Esophagus squamous epithelium (tissue), 5 donors: ENCODE measurements at regions not wholly inside any gene's neighbourhood (a gene's known extent, or its start where the extent isn't known, plus 50 kb on each side); places are given as distances from the start of the nearest gene placed in this dataset.

Experiments
- DNase-seq: peaks from one replicate; lab custom pipeline; 2025; lab: John Stamatoyannopoulos, UW
- H3K27ac ChIP-seq, 4 donors: fragments of 200-600 bp; sonication (generic); one replicate each; pipeline ENCODE4 v1.5.1; 2016 to 2019; ENCODE audit warnings: mild to moderate bottlenecking in 1 of 4
- H3K27me3 ChIP-seq, 4 donors: fragments of 200-600 bp; sonication (generic); 1 replicate in 3 of 4; 2 replicates in 1 of 4; pipeline versions ENCODE4 v1.5.1 to v1.6.0; 2017 to 2021; ENCODE audit warnings: antibody characterized with exemption in 1 of 4
- H3K36me3 ChIP-seq, 3 donors: fragments of 200-600 bp; sonication (generic); one replicate each; pipeline ENCODE4 v1.5.1; 2016 to 2019
- H3K4me1 ChIP-seq, 3 donors: fragments of 200-600 bp; sonication (generic); one replicate each; pipeline ENCODE4 v1.5.1; 2017 to 2019
- H3K4me3 ChIP-seq, 4 donors: fragments of 200-600 bp; sonication (generic); 1 replicate in 3 of 4; 2 replicates in 1 of 4; pipeline ENCODE4 v1.5.1; 2016 to 2019; ENCODE audit warnings: mild to moderate bottlenecking in 2 of 4, moderate library complexity in 1 of 4
- H3K9me3 ChIP-seq, 3 donors: fragments of 200-600 bp; sonication (generic); one replicate each; pipeline ENCODE4 v1.5.1; 2016 to 2019
- CTCF ChIP-seq, 6 experiments: fragments of 450-650 bp in 4 of 6; fragments of 200-600 bp in 2 of 6; sonication (generic) in 2 of 6; IDR thresholded peaks; one replicate each; pipeline ENCODE4 v1.5.1; 2016 to 2019; ENCODE audit warnings: antibody characterized with exemption in 6 of 6, mild to moderate bottlenecking in 4 of 6, moderate library complexity in 4 of 6
- POLR2A ChIP-seq, 4 donors: fragments of 450-650 bp; IDR thresholded peaks; one replicate each; pipeline ENCODE4 v1.6.1; 2017; ENCODE audit warnings: antibody characterized with exemption in 4 of 4, mild to moderate bottlenecking in 4 of 4, moderate library complexity in 3 of 4
- WGBS, 2 donors: methylation state at CpG; one replicate each; pipeline ENCODE4 v1.1.5; 2018; 5-methylcytosine and 5-hydroxymethylcytosine counted together
- intact Hi-C: fragments of 100-400 bp; cut with DNase I; formaldehyde crosslinking; loops from one replicate; pipeline ENCODE4 v1.15.0; 2022
- donor health status: DM: yes; HTN: yes; CAD: no.

- no peak for DNase-seq
- intact Hi-C loops = no loop called here
- TF ChIP-seq CTCF (IDR thresholded peaks at IDR 0.05) (no peak), POLR2A (IDR thresholded peaks at IDR 0.05) (no peak)
- Histone ChIP-seq H3K9me3 (no peaks in the 10 kb centered on the region), H3K4me3 (no peak overlapping the region), H3K27me3 (peaks cover 0 to 12% (median 0%) of the 10 kb centered on the region in 4 donors), H3K4me1 (no peaks in the 10 kb centered on the region), H3K27ac (no peak overlapping the region), H3K36me3 (no peaks in the 10 kb centered on the region)
- WGBS, 2 donors = 92% methylated on average over 8 to 9 of the region's 9 CpGs
Observed at GRCh38 chr10:118920206-118920605, 109.3 kb upstream of the NANOS1 start.

- H3K27me3 ChIP-seq = peaks cover 0 to 12% (median 0%) of the 10 kb centered on the region in 4 donors
- no peak overlapping the region for H3K4me3 ChIP-seq
- TF ChIP-seq CTCF (IDR thresholded peaks at IDR 0.05) = no peak
- TF ChIP-seq POLR2A (IDR thresholded peaks at IDR 0.05) = no peak
- intact Hi-C loops = no loop called here
- H3K36me3 ChIP-seq = no peaks in the 10 kb centered on the region
- H3K27ac ChIP-seq = no peak overlapping the region
- WGBS, 2 donors = 33 to 36% methylated on average over 1 of the region's 1 CpG
- H3K9me3 ChIP-seq = no peaks in the 10 kb centered on the region
- no peaks in the 10 kb centered on the region for H3K4me1 ChIP-seq
- no peak for DNase-seq
Observed at GRCh38 chr10:118922226-118922625, 107.3 kb upstream of the NANOS1 start.

GRCh38 chr10:118922972-118923371, 106.5 kb upstream of the NANOS1 start:
- no peaks in the 10 kb centered on the region for H3K9me3 ChIP-seq
- H3K27me3 ChIP-seq = peaks cover 0 to 12% (median 0%) of the 10 kb centered on the region in 4 donors
- no peak for DNase-seq
- no peaks in the 10 kb centered on the region for H3K36me3 ChIP-seq
- no peak overlapping the region for H3K27ac ChIP-seq
- TF ChIP-seq CTCF (IDR thresholded peaks at IDR 0.05) (no peak), POLR2A (IDR thresholded peaks at IDR 0.05) (no peak)
- H3K4me3 ChIP-seq = no peak overlapping the region
- intact Hi-C loops = no loop called here
- no peaks in the 10 kb centered on the region for H3K4me1 ChIP-seq
- WGBS, 2 donors = 94 to 95% methylated on average over 2 of the region's 2 CpGs

- no peak for DNase-seq
- no peaks in the 10 kb centered on the region for H3K4me1 ChIP-seq
- intact Hi-C loops = no loop called here
- WGBS, 2 donors = 57 to 63% methylated on average over 3 of the region's 3 CpGs
- H3K27me3 ChIP-seq = peaks cover 0 to 12% (median 0%) of the 10 kb centered on the region in 4 donors
- no peaks in the 10 kb centered on the region for H3K9me3 ChIP-seq
- no peak overlapping the region for H3K4me3 ChIP-seq
- TF ChIP-seq CTCF (IDR thresholded peaks at IDR 0.05) (no peak), POLR2A (IDR thresholded peaks at IDR 0.05) (no peak)
- H3K27ac ChIP-seq = no peak overlapping the region
- no peaks in the 10 kb centered on the region for H3K36me3 ChIP-seq
Observed at GRCh38 chr10:118924493-118924892, 105.0 kb upstream of the NANOS1 start.

GRCh38 chr10:118925404-118926071, 104.0 kb upstream of the NANOS1 start:
- no peaks in the 10 kb centered on the region for H3K9me3 ChIP-seq
- WGBS, 2 donors = 79 to 86% methylated on average over 8 of the region's 8 CpGs
- H3K36me3 ChIP-seq = no peaks in the 10 kb centered on the region
- no peaks in the 10 kb centered on the region for H3K4me1 ChIP-seq
- no peak for DNase-seq
- H3K27me3 ChIP-seq = peaks cover 0 to 12% (median 0%) of the 10 kb centered on the region in 4 donors
- H3K27ac ChIP-seq = no peak overlapping the region
- TF ChIP-seq CTCF (IDR thresholded peaks at IDR 0.05) (no peak), POLR2A (IDR thresholded peaks at IDR 0.05) (no peak)
- intact Hi-C loops = no loop called here
- H3K4me3 ChIP-seq = no peak overlapping the region
